ENCODE measurements at regions not wholly inside any gene's neighbourhood (a gene's known extent, or its start where the extent isn't known, plus 50 kb on each side); places are given as distances from the start of the nearest gene placed in this dataset.

GRCh38 chr14:104337351-104337750, 199.0 kb downstream of the KIF26A start:
- H3K4me1 Mint-ChIP-seq (ENCODE audit: low read depth) = peaks cover 2% of the 10 kb centered on the region

GRCh38 chr14:104339361-104339760, 201.0 kb downstream of the KIF26A start:
- Mint-ChIP-seq H3K36me3 (ENCODE audit: insufficient read depth) (no peaks in the 10 kb centered on the region), H3K27me3 (peaks cover 46% of the 10 kb centered on the region), H3K27ac (no peak overlapping the region), H3K4me3 (ENCODE audit: low read depth) (no peak overlapping the region), H3K4me1 (ENCODE audit: low read depth) (peaks cover 4% of the 10 kb centered on the region), H3K9me3 (ENCODE audit: low read depth) (peaks cover 7% of the 10 kb centered on the region)
- no peak for TF ChIP-seq CTCF (IDR thresholded peaks at IDR 0.05; ENCODE audit: unreplicated experiment)
- no peak for DNase-seq (ENCODE audit: low spot score, unreplicated experiment)

More at GRCh38 chr14:104337351-104337750, 199.0 kb downstream of the KIF26A start:
- TF ChIP-seq CTCF (IDR thresholded peaks at IDR 0.05; ENCODE audit: unreplicated experiment) = no peak
- peaks cover 43% of the 10 kb centered on the region for H3K27me3 Mint-ChIP-seq
- DNase-seq (ENCODE audit: low spot score, unreplicated experiment) = no peak
- no peak overlapping the region for H3K27ac Mint-ChIP-seq
- no peak overlapping the region for H3K4me3 Mint-ChIP-seq (ENCODE audit: low read depth)
- H3K36me3 Mint-ChIP-seq (ENCODE audit: insufficient read depth) = no peaks in the 10 kb centered on the region
- H3K9me3 Mint-ChIP-seq (ENCODE audit: low read depth) = peaks cover 7% of the 10 kb centered on the region

- H3K9me3 Mint-ChIP-seq (ENCODE audit: low read depth) = peaks cover 7% of the 10 kb centered on the region
- no peak for DNase-seq (ENCODE audit: low spot score, unreplicated experiment)
- no peak for TF ChIP-seq CTCF (IDR thresholded peaks at IDR 0.05; ENCODE audit: unreplicated experiment)
- H3K36me3 Mint-ChIP-seq (ENCODE audit: insufficient read depth) = no peaks in the 10 kb centered on the region
- peaks cover 7% of the 10 kb centered on the region for H3K4me1 Mint-ChIP-seq (ENCODE audit: low read depth)
- H3K27me3 Mint-ChIP-seq = peaks cover 51% of the 10 kb centered on the region
- H3K4me3 Mint-ChIP-seq (ENCODE audit: low read depth) = no peak overlapping the region
- H3K27ac Mint-ChIP-seq = no peak overlapping the region
These were observed 201.4 kb downstream of the KIF26A start for GRCh38 chr14:104339829-104340228.

GRCh38 chr14:104341532-104342434, 203.4 kb downstream of the KIF26A start:
- TF ChIP-seq CTCF (IDR thresholded peaks at IDR 0.05; ENCODE audit: unreplicated experiment) = peak; percentile 69
- H3K27me3 Mint-ChIP-seq = peaks cover 51% of the 10 kb centered on the region
- DNase-seq (ENCODE audit: low spot score, unreplicated experiment) = peak; percentile 35
- peaks cover 12% of the 10 kb centered on the region for H3K4me1 Mint-ChIP-seq (ENCODE audit: low read depth)
- no peaks in the 10 kb centered on the region for H3K36me3 Mint-ChIP-seq (ENCODE audit: insufficient read depth)
- H3K27ac Mint-ChIP-seq = no peak overlapping the region
- peaks cover 7% of the 10 kb centered on the region for H3K9me3 Mint-ChIP-seq (ENCODE audit: low read depth)
- H3K4me3 Mint-ChIP-seq (ENCODE audit: low read depth) = no peak overlapping the region

GRCh38 chr14:104342435-104343293, 204.3 kb downstream of the KIF26A start:
- peaks cover 47% of the 10 kb centered on the region for H3K27me3 Mint-ChIP-seq
- no peak overlapping the region for H3K27ac Mint-ChIP-seq
- TF ChIP-seq CTCF (IDR thresholded peaks at IDR 0.05; ENCODE audit: unreplicated experiment) = no peak
- no peak overlapping the region for H3K4me3 Mint-ChIP-seq (ENCODE audit: low read depth)
- DNase-seq (ENCODE audit: low spot score, unreplicated experiment) = no peak
- H3K36me3 Mint-ChIP-seq (ENCODE audit: insufficient read depth) = no peaks in the 10 kb centered on the region
- H3K9me3 Mint-ChIP-seq (ENCODE audit: low read depth) = peaks cover 7% of the 10 kb centered on the region
- peaks cover 12% of the 10 kb centered on the region for H3K4me1 Mint-ChIP-seq (ENCODE audit: low read depth)
